H1 (cell line): ENCODE measurements at regions not wholly inside any gene's neighbourhood (a gene's known extent, or its start where the extent isn't known, plus 50 kb on each side); places are given as distances from the start of the nearest gene placed in this dataset.

ENCODE experiments used
- CTCF ChIA-PET: fragments of 300-600 bp; sonication (Branson Sonifier 250); formaldehyde crosslinking; loops from one replicate; lab custom pipeline; 2021; ENCODE audit not compliant: partially characterized antibody; lab: Charles Lee
- POLR2A ChIA-PET: fragments of 300-600 bp; sonication (Branson Sonifier 250); formaldehyde crosslinking; loops from one replicate; lab custom pipeline; 2021; ENCODE audit warnings: inconsistent platforms; ENCODE audit not compliant: partially characterized antibody; lab: Charles Lee
- DNase-seq, 2 experiments: peaks; one replicate each; pipeline versions ENCODE4 v3.0.0 to v3.0.0-alpha.2; 2010 to 2022; ENCODE audit warnings: low spot score in 2 of 2, low read depth in 1 of 2, mixed read lengths in 1 of 2
- FAIRE-seq: peaks from 2 replicates; lab custom pipeline; 2011; peaks lifted over from hg19 to GRCh38; lab: Jason Lieb, UNC
- H2AFZ ChIP-seq: 2 replicates; pipeline ENCODE4 v1.8.1; 2012; ENCODE audit warnings: low read length, inconsistent platforms
- H2AK5ac ChIP-seq: 2 replicates; pipeline ENCODE4 v1.6.1; 2013; ENCODE audit warnings: low read depth, low read length
- H2BK120ac ChIP-seq: replicated peaks from 2 replicates; pipeline ENCODE3; 2013; ENCODE audit warnings: low read depth, low read length, inconsistent platforms
- H2BK12ac ChIP-seq: 2 replicates; pipeline ENCODE4 v1.6.1; 2013; ENCODE audit warnings: low read depth, low read length
- H2BK15ac ChIP-seq: 2 replicates; pipeline ENCODE4 v1.6.1; 2013; ENCODE audit warnings: low read length
- H2BK20ac ChIP-seq: 2 replicates; pipeline ENCODE4 v1.6.1; 2013; ENCODE audit warnings: low read length
- H2BK5ac ChIP-seq: 2 replicates; pipeline ENCODE4 v1.6.1; 2013; ENCODE audit warnings: low read depth, low read length
- H3K14ac ChIP-seq: 2 replicates; pipeline ENCODE4 v1.6.1; 2013; ENCODE audit warnings: inconsistent platforms; ENCODE audit not compliant: insufficient read length
- H3K18ac ChIP-seq: 2 replicates; pipeline ENCODE4 v1.6.1; 2013; ENCODE audit warnings: low read length; ENCODE audit errors: extremely low read depth
- H3K23ac ChIP-seq: 2 replicates; pipeline ENCODE4 v1.6.1; 2013; ENCODE audit warnings: inconsistent platforms; ENCODE audit not compliant: insufficient read length
- H3K23me2 ChIP-seq: 2 replicates; pipeline ENCODE4 v1.6.1; 2013; ENCODE audit warnings: low read depth, low read length
- H3K27ac ChIP-seq: 2 replicates; pipeline ENCODE4 v1.6.1; 2011; ENCODE audit warnings: low read depth, low read length, inconsistent platforms
- H3K27me3 ChIP-seq, 4 experiments: replicated peaks in 1 of 4; 1 replicate in 1 of 4; 2 replicates in 3 of 4; pipeline versions ENCODE4 v1.6.1 to v1.8.1; 2011 to 2013; ENCODE audit warnings: low read length in 3 of 4, mild to moderate bottlenecking in 3 of 4, inconsistent platforms in 2 of 4, mixed read lengths in 2 of 4, moderate library complexity in 1 of 4; ENCODE audit not compliant: control insufficient read depth in 3 of 4, insufficient read depth in 3 of 4; ENCODE audit errors: extremely low read depth in 1 of 4
- H3K36me3 ChIP-seq, 4 experiments: 2 replicates each; pipeline versions ENCODE4 v1.6.1 to v1.8.1; 2011 to 2013; ENCODE audit warnings: mild to moderate bottlenecking in 4 of 4, low read length in 3 of 4, moderate library complexity in 2 of 4, control low read depth in 1 of 4, inconsistent platforms in 1 of 4; ENCODE audit not compliant: insufficient read depth in 4 of 4, control insufficient read depth in 2 of 4
- H3K4ac ChIP-seq: replicated peaks from 2 replicates; pipeline ENCODE3; 2013; ENCODE audit warnings: low read length, low read depth, mixed read lengths, inconsistent platforms; ENCODE audit not compliant: insufficient read length
- H3K4me1 ChIP-seq, 4 experiments: replicated peaks in 1 of 4; 1 replicate in 1 of 4; 2 replicates in 3 of 4; pipeline versions ENCODE4 v1.6.1 to v1.8.1; 2011 to 2013; ENCODE audit warnings: low read length in 3 of 4, inconsistent platforms in 2 of 4, mixed read lengths in 1 of 4; ENCODE audit not compliant: insufficient read depth in 4 of 4, control insufficient read depth in 3 of 4
- H3K4me2 ChIP-seq, 2 experiments: 2 replicates each; pipeline versions ENCODE4 v1.6.1 to v1.8.1; 2011 to 2013; ENCODE audit warnings: low read depth in 2 of 2, low read length in 2 of 2, control low read depth in 1 of 2, inconsistent platforms in 1 of 2, mild to moderate bottlenecking in 1 of 2; ENCODE audit not compliant: insufficient read depth in 1 of 2
- H3K4me3 ChIP-seq, 4 experiments: fragments of 200-600, 300-600 bp in 1 of 4; sonication (generic), shearing (Covaris generic), sonication (Bioruptor Twin) in 1 of 4; 2 replicates each; pipeline versions ENCODE4 v1.5.1 to v1.8.1; 2011 to 2016; ENCODE audit warnings: low read length in 4 of 4, low read depth in 3 of 4, control low read depth in 2 of 4, inconsistent platforms in 2 of 4, mild to moderate bottlenecking in 2 of 4, mixed read lengths in 1 of 4, moderate library complexity in 1 of 4; ENCODE audit not compliant: insufficient read depth in 2 of 4; ENCODE audit errors: extremely low read depth in 1 of 4
- H3K56ac ChIP-seq: replicated peaks from 2 replicates; pipeline ENCODE3; 2013; ENCODE audit warnings: low read depth, mild to moderate bottlenecking, mixed read lengths, low read length, inconsistent platforms; ENCODE audit not compliant: insufficient read length
- H3K79me1 ChIP-seq: 2 replicates; pipeline ENCODE4 v1.6.1; 2013; ENCODE audit warnings: low read depth, low read length, control low read depth
- H3K79me2 ChIP-seq, 2 experiments: 2 replicates each; pipeline versions ENCODE4 v1.6.1 to v1.8.1; 2012 to 2013; ENCODE audit warnings: low read length in 2 of 2, mild to moderate bottlenecking in 2 of 2, inconsistent platforms in 1 of 2; ENCODE audit not compliant: insufficient read depth in 2 of 2, control insufficient read depth in 1 of 2
- H3K9ac ChIP-seq, 4 experiments: replicated peaks in 1 of 4; 1 replicate in 1 of 4; 2 replicates in 3 of 4; pipeline versions ENCODE4 v1.6.1 to v1.8.1; 2011 to 2013; ENCODE audit warnings: low read depth in 3 of 4, low read length in 3 of 4, control low read depth in 2 of 4, mild to moderate bottlenecking in 2 of 4, moderate library complexity in 2 of 4, inconsistent platforms in 1 of 4; ENCODE audit errors: extremely low read depth in 1 of 4
- H3K9me3 ChIP-seq, 2 experiments: 2 replicates each; pipeline versions ENCODE4 v1.6.1 to v1.8.1; 2012 to 2013; ENCODE audit warnings: mild to moderate bottlenecking in 2 of 2, moderate library complexity in 2 of 2, control low read depth in 1 of 2, inconsistent platforms in 1 of 2, low read depth in 1 of 2, low read length in 1 of 2, mixed read lengths in 1 of 2; ENCODE audit not compliant: insufficient read depth in 2 of 2
- H4K20me1 ChIP-seq, 2 experiments: replicated peaks in 1 of 2; 2 replicates each; pipeline versions ENCODE3 to v1.8.1; 2011 to 2013; ENCODE audit warnings: inconsistent platforms in 2 of 2, low read length in 2 of 2, mild to moderate bottlenecking in 1 of 2; ENCODE audit not compliant: insufficient read depth in 2 of 2, control insufficient read depth in 1 of 2
- H4K5ac ChIP-seq: 2 replicates; pipeline ENCODE4 v1.6.1; 2013; ENCODE audit warnings: low read length, low read depth, mixed read lengths, inconsistent platforms; ENCODE audit not compliant: insufficient read length
- H4K8ac ChIP-seq: 2 replicates; pipeline ENCODE4 v1.8.0; 2013; ENCODE audit warnings: mild to moderate bottlenecking, moderate library complexity, low read length, inconsistent platforms; ENCODE audit not compliant: insufficient read depth; ENCODE audit errors: extremely low read depth
- H4K91ac ChIP-seq: replicated peaks from 2 replicates; pipeline ENCODE3; 2013; ENCODE audit warnings: low read length, mixed read lengths, inconsistent platforms; ENCODE audit not compliant: insufficient read length
- CTBP2 ChIP-seq: IDR thresholded peaks from 2 replicates; pipeline ENCODE4 v1.7.0; 2011; ENCODE audit warnings: borderline replicate concordance, mild to moderate bottlenecking, moderate library complexity, mixed read lengths, low read length; ENCODE audit not compliant: insufficient read depth, insufficient read length
- HDAC2 ChIP-seq, 2 experiments: fragments of 300-600 bp in 1 of 2; sonication (generic) in 1 of 2; IDR thresholded peaks; 2 replicates each; pipeline ENCODE4 v1.6.1; 2011 to 2012; ENCODE audit warnings: low read depth in 2 of 2, low read length in 2 of 2, mild to moderate bottlenecking in 2 of 2, moderate library complexity in 2 of 2, borderline replicate concordance in 1 of 2, inconsistent platforms in 1 of 2
- SAP30 ChIP-seq: fragments of 300-600 bp; sonication (generic); IDR thresholded peaks from 2 replicates; pipeline ENCODE4 v1.7.1; 2012; ENCODE audit warnings: low read length, moderate library complexity, mild to moderate bottlenecking, inconsistent platforms; ENCODE audit not compliant: insufficient read depth, insufficient replicate concordance
- SIRT6 ChIP-seq: IDR thresholded peaks from one replicate; pipeline ENCODE4 v1.7.1; 2012; ENCODE audit warnings: low read length, inconsistent platforms
- TAF1 ChIP-seq: IDR thresholded peaks from 2 replicates; pipeline ENCODE4 v1.6.1; 2011; ENCODE audit warnings: mild to moderate bottlenecking, low read depth, low read length
- TBP ChIP-seq: IDR thresholded peaks from 2 replicates; pipeline ENCODE4 v1.6.1; 2011; ENCODE audit warnings: low read depth, low read length, improper control_type of control experiment
- TEAD4 ChIP-seq: IDR thresholded peaks from 2 replicates; pipeline ENCODE4 v1.6.1; 2012; ENCODE audit warnings: low read depth, low read length, inconsistent platforms, mixed read lengths
- YY1 ChIP-seq: IDR thresholded peaks from 2 replicates; pipeline ENCODE4 v1.6.1; 2011; ENCODE audit warnings: low read depth, mild to moderate bottlenecking, low read length

DNA sequence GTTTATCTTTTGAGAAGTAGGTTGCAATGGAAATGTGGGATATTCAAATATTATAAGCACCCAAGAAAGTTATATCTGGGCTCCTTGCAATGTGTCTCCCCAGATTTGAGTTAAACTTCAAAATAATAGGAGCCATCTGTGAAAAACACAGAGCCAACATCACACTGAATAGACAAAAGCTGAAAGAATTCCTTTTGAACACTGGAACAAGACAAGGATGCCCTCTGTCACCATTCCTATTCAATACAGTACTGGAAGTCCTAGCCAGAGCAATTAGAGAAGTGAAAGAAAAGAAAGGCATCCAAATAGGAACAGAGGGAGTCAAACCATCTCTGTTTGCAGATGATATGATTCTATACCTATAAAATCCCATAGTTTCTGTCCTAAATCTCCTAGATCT lies 114.3 kb upstream of the IL1RAPL1 start:
- no peak overlapping the region for H3K4me2 ChIP-seq
- FAIRE-seq: no peak
- H4K91ac ChIP-seq: no peak overlapping the region
- no peaks in the 10 kb centered on the region for H3K27me3 ChIP-seq
- TF ChIP-seq TEAD4: no peak
- TF ChIP-seq SIRT6: no peak
- no peak for TF ChIP-seq CTBP2
- TF ChIP-seq SAP30: no peak
- TF ChIP-seq HDAC2 (IDR thresholded peaks at IDR 0.05; ENCODE audit: borderline replicate concordance in 1 of 2, low read depth in 2 of 2, low read length in 2 of 2): no peak
- no peak for TF ChIP-seq YY1
- no peak for TF ChIP-seq TBP
- TF ChIP-seq TAF1: no peak
- TF ChIP-seq, all 59 proteins: peak for 0
- Histone ChIP-seq H3K56ac (no peak overlapping the region), H3K9ac (no peak overlapping the region), H2AFZ (no peak overlapping the region), H3K9me3 (no peaks in the 10 kb centered on the region), H2BK15ac (no peak overlapping the region), H4K20me1 (no peaks in the 10 kb centered on the region), H4K8ac (no peak overlapping the region), H2BK12ac (no peak overlapping the region), H2BK120ac (no peak overlapping the region), H3K27ac (no peak overlapping the region), H3K18ac (no peak overlapping the region), H3K79me2 (no peaks in the 10 kb centered on the region), H3K79me1 (no peaks in the 10 kb centered on the region), H3K4ac (no peak overlapping the region), H2AK5ac (no peak overlapping the region), H3K4me1 (no peaks in the 10 kb centered on the region), H3K23me2 (no peaks in the 10 kb centered on the region), H3K14ac (no peak overlapping the region), H2BK20ac (no peak overlapping the region), H4K5ac (no peak overlapping the region), H2BK5ac (no peak overlapping the region), H3K23ac (no peak overlapping the region), H3K4me3 (no peak overlapping the region), H3K36me3 (no peaks in the 10 kb centered on the region)
- CTCF ChIA-PET: no interaction called here
- DNase-seq: no peak
- POLR2A ChIA-PET: no interaction called here
